Activated naive CD8-positive, alpha-beta T cell treated with anti-CD3 and anti-CD28 coated beads, Interleukin-2, amount 50 U/mL, for 24 hours (primary cell): ENCODE measurements at regions not wholly inside any gene's neighbourhood (a gene's known extent, or its start where the extent isn't known, plus 50 kb on each side); places are given as distances from the start of the nearest gene placed in this dataset.

Source experiments
- ATAC-seq: fragments of 150-1000 bp; cut with Tn5 transposase; one replicate; pipeline ENCODE4 v1.10.0; 2021
- DNase-seq: peaks from one replicate; pipeline ENCODE4 v3.0.0; 2021
- H3K27ac Mint-ChIP-seq: one replicate; pipeline ENCODE4 v1.8.0; 2021; ENCODE audit warnings: mild to moderate bottlenecking, mixed read lengths
- H3K27me3 Mint-ChIP-seq: one replicate; pipeline ENCODE4 v1.8.0; 2021; ENCODE audit warnings: mixed read lengths
- H3K36me3 Mint-ChIP-seq: one replicate; pipeline ENCODE4 v1.8.0; 2021; ENCODE audit warnings: low read depth, mixed read lengths
- H3K4me1 Mint-ChIP-seq: one replicate; pipeline ENCODE4 v1.8.0; 2021; ENCODE audit warnings: mixed read lengths
- H3K4me3 Mint-ChIP-seq: one replicate; pipeline ENCODE4 v1.8.0; 2021; ENCODE audit warnings: mild to moderate bottlenecking, moderate library complexity, mixed read lengths
- H3K9me3 Mint-ChIP-seq: one replicate; pipeline ENCODE4 v1.8.0; 2021; ENCODE audit warnings: mixed read lengths

- no peaks in the 10 kb centered on the region for H3K27me3 Mint-ChIP-seq
- no peaks in the 10 kb centered on the region for H3K4me1 Mint-ChIP-seq
- no peak overlapping the region for H3K4me3 Mint-ChIP-seq
- no peak overlapping the region for H3K27ac Mint-ChIP-seq
- no peaks in the 10 kb centered on the region for H3K9me3 Mint-ChIP-seq
- H3K36me3 Mint-ChIP-seq, result no peaks in the 10 kb centered on the region
- peak; percentile 12 for DNase-seq
- ATAC-seq, result peak; percentile 46
Measured at GRCh38 chr20:12012241-12013222, 94.8 kb downstream of the BTBD3 start.

- no peaks in the 10 kb centered on the region for H3K4me1 Mint-ChIP-seq
- no peak overlapping the region for H3K27ac Mint-ChIP-seq
- H3K27me3 Mint-ChIP-seq, result no peaks in the 10 kb centered on the region
- no peak for ATAC-seq
- H3K36me3 Mint-ChIP-seq, result no peaks in the 10 kb centered on the region
- H3K9me3 Mint-ChIP-seq, result no peaks in the 10 kb centered on the region
- no peak overlapping the region for H3K4me3 Mint-ChIP-seq
- DNase-seq, result no peak
Measured at GRCh38 chr20:12014276-12014675, 96.6 kb downstream of the BTBD3 start.

GRCh38 chr20:12014736-12015135, 97.0 kb downstream of the BTBD3 start:
- no peak overlapping the region for H3K27ac Mint-ChIP-seq
- no peaks in the 10 kb centered on the region for H3K27me3 Mint-ChIP-seq
- H3K4me3 Mint-ChIP-seq, result no peak overlapping the region
- DNase-seq (no peak), ATAC-seq (no peak)
- H3K4me1 Mint-ChIP-seq, result no peaks in the 10 kb centered on the region
- H3K9me3 Mint-ChIP-seq, result no peaks in the 10 kb centered on the region
- H3K36me3 Mint-ChIP-seq, result no peaks in the 10 kb centered on the region

- Mint-ChIP-seq H3K9me3 (no peaks in the 10 kb centered on the region), H3K4me3 (no peak overlapping the region), H3K36me3 (no peaks in the 10 kb centered on the region), H3K4me1 (no peaks in the 10 kb centered on the region), H3K27ac (no peak overlapping the region), H3K27me3 (no peaks in the 10 kb centered on the region)
- no peak for DNase-seq
- ATAC-seq, result no peak
Measured at GRCh38 chr20:12016291-12016690, 98.6 kb downstream of the BTBD3 start.

- Mint-ChIP-seq H3K36me3 (no peaks in the 10 kb centered on the region), H3K4me3 (no peak overlapping the region), H3K4me1 (peaks cover 8% of the 10 kb centered on the region), H3K27ac (no peak overlapping the region), H3K9me3 (no peaks in the 10 kb centered on the region), H3K27me3 (no peaks in the 10 kb centered on the region)
- ATAC-seq (no peak), DNase-seq (no peak)
Measured at GRCh38 chr20:12019715-12020114, 102.0 kb downstream of the BTBD3 start.

GRCh38 chr20:12020846-12021245, 103.2 kb downstream of the BTBD3 start:
- H3K36me3 Mint-ChIP-seq, result no peaks in the 10 kb centered on the region
- peaks cover 8% of the 10 kb centered on the region for H3K4me1 Mint-ChIP-seq
- H3K9me3 Mint-ChIP-seq, result no peaks in the 10 kb centered on the region
- H3K4me3 Mint-ChIP-seq, result no peak overlapping the region
- H3K27me3 Mint-ChIP-seq, result no peaks in the 10 kb centered on the region
- no peak for ATAC-seq
- no peak for DNase-seq
- H3K27ac Mint-ChIP-seq, result no peak overlapping the region

- no peaks in the 10 kb centered on the region for H3K27me3 Mint-ChIP-seq
- H3K27ac Mint-ChIP-seq, result no peak overlapping the region
- H3K4me3 Mint-ChIP-seq, result no peak overlapping the region
- no peaks in the 10 kb centered on the region for H3K36me3 Mint-ChIP-seq
- DNase-seq (no peak), ATAC-seq (no peak)
- H3K4me1 Mint-ChIP-seq, result peaks cover 8% of the 10 kb centered on the region
- H3K9me3 Mint-ChIP-seq, result no peaks in the 10 kb centered on the region
Measured at GRCh38 chr20:12022126-12022525, 104.4 kb downstream of the BTBD3 start.

- DNase-seq (no peak), ATAC-seq (no peak)
- H3K4me3 Mint-ChIP-seq, result no peak overlapping the region
- H3K4me1 Mint-ChIP-seq, result peaks cover 8% of the 10 kb centered on the region
- no peaks in the 10 kb centered on the region for H3K9me3 Mint-ChIP-seq
- no peak overlapping the region for H3K27ac Mint-ChIP-seq
- no peaks in the 10 kb centered on the region for H3K36me3 Mint-ChIP-seq
- H3K27me3 Mint-ChIP-seq, result no peaks in the 10 kb centered on the region
Measured at GRCh38 chr20:12023194-12023795, 105.6 kb downstream of the BTBD3 start.

- ATAC-seq, result no peak
- no peak for DNase-seq
- H3K4me3 Mint-ChIP-seq, result no peak overlapping the region
- no peaks in the 10 kb centered on the region for H3K4me1 Mint-ChIP-seq
- no peaks in the 10 kb centered on the region for H3K9me3 Mint-ChIP-seq
- no peak overlapping the region for H3K27ac Mint-ChIP-seq
- no peaks in the 10 kb centered on the region for H3K36me3 Mint-ChIP-seq
- H3K27me3 Mint-ChIP-seq, result no peaks in the 10 kb centered on the region
Measured at GRCh38 chr20:12028771-12029170, 111.1 kb downstream of the BTBD3 start.

GRCh38 chr20:12030470-12030869, 112.8 kb downstream of the BTBD3 start:
- Mint-ChIP-seq H3K27ac (no peak overlapping the region), H3K36me3 (no peaks in the 10 kb centered on the region), H3K27me3 (no peaks in the 10 kb centered on the region), H3K4me1 (no peaks in the 10 kb centered on the region), H3K9me3 (no peaks in the 10 kb centered on the region), H3K4me3 (no peak overlapping the region)
- no peak for DNase-seq
- ATAC-seq, result no peak

GRCh38 chr20:12036142-12036541, 118.4 kb downstream of the BTBD3 start:
- Mint-ChIP-seq H3K27ac (no peak overlapping the region), H3K27me3 (no peaks in the 10 kb centered on the region), H3K4me1 (peaks cover 2% of the 10 kb centered on the region), H3K4me3 (no peak overlapping the region), H3K9me3 (no peaks in the 10 kb centered on the region), H3K36me3 (no peaks in the 10 kb centered on the region)
- no peak for ATAC-seq
- no peak for DNase-seq

- no peak for ATAC-seq
- H3K27me3 Mint-ChIP-seq, result no peaks in the 10 kb centered on the region
- H3K4me3 Mint-ChIP-seq, result no peak overlapping the region
- no peak overlapping the region for H3K27ac Mint-ChIP-seq
- DNase-seq, result no peak
- no peaks in the 10 kb centered on the region for H3K36me3 Mint-ChIP-seq
- H3K9me3 Mint-ChIP-seq, result peaks cover 3% of the 10 kb centered on the region
- H3K4me1 Mint-ChIP-seq, result peaks cover 2% of the 10 kb centered on the region
Measured at GRCh38 chr20:12037521-12037920, 119.8 kb downstream of the BTBD3 start.

- Mint-ChIP-seq H3K9me3 (peaks cover 9% of the 10 kb centered on the region), H3K27me3 (no peaks in the 10 kb centered on the region), H3K4me1 (peaks cover 2% of the 10 kb centered on the region), H3K4me3 (no peak overlapping the region), H3K36me3 (no peaks in the 10 kb centered on the region), H3K27ac (no peak overlapping the region)
- DNase-seq, result no peak
- ATAC-seq, result no peak
Measured at GRCh38 chr20:12040261-12040660, 122.6 kb downstream of the BTBD3 start.

- H3K27me3 Mint-ChIP-seq, result no peaks in the 10 kb centered on the region
- no peak for ATAC-seq
- no peak overlapping the region for H3K4me3 Mint-ChIP-seq
- no peak overlapping the region for H3K27ac Mint-ChIP-seq
- no peaks in the 10 kb centered on the region for H3K4me1 Mint-ChIP-seq
- peaks cover 9% of the 10 kb centered on the region for H3K9me3 Mint-ChIP-seq
- DNase-seq, result no peak
- no peaks in the 10 kb centered on the region for H3K36me3 Mint-ChIP-seq
Measured at GRCh38 chr20:12044969-12045368, 127.3 kb downstream of the BTBD3 start.

- H3K27ac Mint-ChIP-seq, result no peak overlapping the region
- H3K9me3 Mint-ChIP-seq, result peaks cover 1% of the 10 kb centered on the region
- DNase-seq (no peak), ATAC-seq (no peak)
- peaks cover 2% of the 10 kb centered on the region for H3K4me1 Mint-ChIP-seq
- no peaks in the 10 kb centered on the region for H3K27me3 Mint-ChIP-seq
- H3K36me3 Mint-ChIP-seq, result no peaks in the 10 kb centered on the region
- H3K4me3 Mint-ChIP-seq, result no peak overlapping the region
Measured at GRCh38 chr20:12047838-12048432, 130.2 kb downstream of the BTBD3 start.
